Common myeloid progenitor, CD34-positive (primary cell): ENCODE measurements at regions not wholly inside any gene's neighbourhood (a gene's known extent, or its start where the extent isn't known, plus 50 kb on each side); places are given as distances from the start of the nearest gene placed in this dataset.

Experiments used
- CTCF ChIA-PET: fragments of 350-600 bp; sonication (Branson Sonifier 250); formaldehyde crosslinking; loops from one replicate; lab custom pipeline; 2021; ENCODE audit warnings: antibody characterized with exemption; lab: Charles Lee
- POLR2A ChIA-PET: fragments of 350-600 bp; sonication (Branson Sonifier 250); formaldehyde crosslinking; loops from one replicate; lab custom pipeline; 2021; ENCODE audit warnings: antibody characterized with exemption; lab: Charles Lee
- DNase-seq, 3 donors: peaks; one replicate each; pipeline versions ENCODE4 v3.0.0 to v3.0.0-alpha.2; 2013
- H3K27ac ChIP-seq, 2 experiments: 1 replicate in 1 of 2; 2 replicates in 1 of 2; pipeline ENCODE4 v1.7.0; 2013; ENCODE audit warnings: inconsistent platforms in 2 of 2, low read length in 2 of 2, mild to moderate bottlenecking in 2 of 2, low read depth in 1 of 2, moderate library complexity in 1 of 2; ENCODE audit not compliant: severe bottlenecking in 2 of 2, insufficient read depth in 1 of 2, poor library complexity in 1 of 2
- H3K27me3 ChIP-seq, 5 experiments: replicated peaks in 2 of 5; 1 replicate in 3 of 5; 2 replicates in 2 of 5; pipeline versions ENCODE4 v1.6.1 to v1.7.0; 2013; ENCODE audit warnings: low read length in 4 of 5, mild to moderate bottlenecking in 2 of 5, moderate library complexity in 2 of 5, inconsistent platforms in 1 of 5; ENCODE audit not compliant: insufficient read depth in 5 of 5, control insufficient read depth in 4 of 5
- H3K36me3 ChIP-seq, 4 experiments: 1 replicate in 2 of 4; 2 replicates in 2 of 4; pipeline versions ENCODE4 v1.6.1 to v1.7.0; 2013; ENCODE audit warnings: low read length in 3 of 4, control low read depth in 1 of 4, mild to moderate bottlenecking in 1 of 4; ENCODE audit not compliant: control insufficient read depth in 4 of 4, insufficient read depth in 4 of 4
- H3K4me1 ChIP-seq, 4 experiments: 1 replicate in 3 of 4; 2 replicates in 1 of 4; pipeline versions ENCODE4 v1.6.1 to v1.7.1; 2013; ENCODE audit warnings: low read length in 3 of 4, mild to moderate bottlenecking in 3 of 4, control low read depth in 1 of 4, inconsistent platforms in 1 of 4, moderate library complexity in 1 of 4; ENCODE audit not compliant: control insufficient read depth in 4 of 4, insufficient read depth in 4 of 4; ENCODE audit errors: control extremely low read depth in 1 of 4
- H3K4me3 ChIP-seq, 7 experiments: 1 replicate in 4 of 7; 2 replicates in 3 of 7; pipeline versions ENCODE4 v1.5.1 to v1.7.0; 2013; ENCODE audit warnings: mild to moderate bottlenecking in 7 of 7, low read length in 6 of 7, moderate library complexity in 6 of 7, inconsistent platforms in 2 of 7, low read depth in 2 of 7, control low read depth in 1 of 7; ENCODE audit not compliant: insufficient read depth in 4 of 7, control insufficient read depth in 1 of 7; ENCODE audit errors: extremely low read depth in 1 of 7
- H3K9me3 ChIP-seq, 5 experiments: 1 replicate in 4 of 5; 2 replicates in 1 of 5; pipeline versions ENCODE4 v1.6.1 to v1.7.1; 2013; ENCODE audit warnings: low read length in 4 of 5, mild to moderate bottlenecking in 2 of 5, inconsistent platforms in 1 of 5, low read depth in 1 of 5, moderate library complexity in 1 of 5; ENCODE audit not compliant: control insufficient read depth in 4 of 5, insufficient read depth in 2 of 5; ENCODE audit errors: control extremely low read depth in 1 of 5
- WGBS: methylation state at CpG from one replicate; pipeline ENCODE4 v1.1.5; 2013; ENCODE audit not compliant: insufficient coverage; 5-methylcytosine and 5-hydroxymethylcytosine counted together

GRCh38 chr4:108359130-108359985, 190.6 kb upstream of the LEF1 start:
- Histone ChIP-seq H3K9me3 (no peaks in the 10 kb centered on the region), H3K4me1 (peaks cover 6 to 43% (median 31%) of the 10 kb centered on the region in 4 experiments), H3K36me3 (no peaks in the 10 kb centered on the region), H3K4me3 (no peak overlapping the region), H3K27ac (no peak overlapping the region), H3K27me3 (no peaks in the 10 kb centered on the region)
- ChIA-PET POLR2A (no interaction called here), CTCF (interaction anchor here (0.6 kb wide), 1 partner anchor 57 kb away, joined by 3 read pairs; no protein-coding TSS in a partner anchor)
- DNase-seq = peak in 1 of 3 donors; percentile 36
- 77% methylated on average over 3 of the region's 5 CpGs for WGBS

DNA sequence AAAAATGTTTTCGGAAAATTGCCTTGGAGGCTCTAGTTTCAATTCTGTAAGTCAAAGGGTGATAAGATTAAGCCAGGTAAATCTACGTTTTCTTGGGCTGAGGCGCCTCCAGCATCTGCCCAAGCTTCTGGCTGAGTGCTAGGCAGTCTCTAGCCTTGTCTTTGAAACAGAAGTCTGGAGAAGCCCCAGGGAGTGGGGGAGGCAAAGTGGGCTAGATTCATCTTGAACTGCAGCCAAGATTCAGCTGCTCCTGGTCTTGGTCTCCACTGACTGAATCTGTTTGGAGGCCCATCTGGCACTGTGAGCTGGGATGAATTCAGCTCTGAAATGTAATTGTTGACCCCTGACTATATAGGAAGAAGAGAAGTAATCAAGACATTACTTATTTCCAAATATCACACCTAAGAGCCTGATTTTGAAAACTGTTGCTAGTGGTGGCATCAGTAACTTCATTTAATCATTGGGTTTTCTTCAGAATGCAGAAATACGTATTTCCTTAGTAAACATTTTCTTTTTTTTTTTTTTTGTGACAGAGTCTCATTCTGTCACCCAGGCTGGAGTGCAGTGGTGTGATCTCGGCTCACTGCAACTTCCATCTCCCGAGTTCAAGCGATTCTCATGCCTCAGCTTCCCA, 187.3 kb upstream of the LEF1 start:
- peak in 1 of 3 donors; percentile 27 for DNase-seq
- Histone ChIP-seq H3K4me1 (peaks cover 6 to 33% (median 29%) of the 10 kb centered on the region in 4 experiments), H3K27ac (peak overlapping the region; percentile 22 to 60), H3K27me3 (no peaks in the 10 kb centered on the region), H3K9me3 (no peaks in the 10 kb centered on the region), H3K4me3 (no peak overlapping the region), H3K36me3 (no peaks in the 10 kb centered on the region)
- WGBS = 94% methylated on average over 6 of the region's 7 CpGs
- ChIA-PET CTCF (interaction anchor here (1.0 kb wide), 1 partner anchor 93 kb away, joined by 3 read pairs; no protein-coding TSS in a partner anchor), POLR2A (no interaction called here)

DNA sequence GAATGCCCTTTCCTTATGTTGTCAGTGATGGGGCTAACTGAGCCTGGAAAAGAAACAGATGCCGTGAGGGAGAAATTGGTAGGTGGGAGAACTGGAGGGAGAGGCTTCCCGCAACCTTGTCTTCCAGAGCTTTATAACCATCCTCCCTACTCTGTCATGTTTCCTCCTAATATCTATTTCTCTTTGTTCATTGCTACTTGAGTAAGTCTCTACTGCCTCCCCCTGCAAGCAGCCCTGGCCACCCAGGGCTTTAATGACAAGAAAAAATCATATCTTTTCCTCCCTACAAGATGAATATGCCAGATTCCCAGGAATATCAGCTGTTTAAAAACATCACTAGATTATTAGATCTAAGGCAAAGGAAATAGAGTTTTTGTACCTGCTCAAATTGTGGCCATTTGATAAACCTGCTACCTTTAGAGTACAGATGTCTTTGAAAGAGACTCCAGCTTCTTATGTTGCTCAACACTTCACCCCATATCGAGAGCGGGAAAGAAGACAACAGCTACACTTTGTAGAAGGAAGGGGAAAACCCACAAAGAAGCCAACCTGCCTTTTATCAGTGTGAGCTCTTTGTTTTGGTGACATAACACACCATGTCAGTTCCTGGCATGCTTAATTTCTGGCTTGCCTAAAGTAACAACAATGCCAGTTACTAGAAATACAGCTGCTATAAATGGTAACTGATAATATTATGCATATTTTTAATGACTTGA, 186.6 kb upstream of the LEF1 start:
- Histone ChIP-seq H3K9me3 (no peaks in the 10 kb centered on the region), H3K27ac (peak overlapping the region; percentile 22 to 60), H3K36me3 (no peaks in the 10 kb centered on the region), H3K4me1 (peaks cover 6 to 26% (median 22%) of the 10 kb centered on the region in 4 experiments), H3K4me3 (peak overlapping the region in 1 of 7 experiments; percentile 24), H3K27me3 (no peaks in the 10 kb centered on the region)
- ChIA-PET POLR2A (interaction anchor here (0.6 kb wide), 1 partner anchor 69 kb away, joined by 3 read pairs; no protein-coding TSS in a partner anchor), CTCF (interaction anchor here (1.0 to 1.3 kb wide), 3 partner anchors 9 to 93 kb away, joined by 3 to 6 read pairs (median 3); no protein-coding TSS in a partner anchor)
- 0% methylated on average over 2 of the region's 4 CpGs for WGBS
- peak; percentile 32 to 89 (median 77) for DNase-seq

DNA sequence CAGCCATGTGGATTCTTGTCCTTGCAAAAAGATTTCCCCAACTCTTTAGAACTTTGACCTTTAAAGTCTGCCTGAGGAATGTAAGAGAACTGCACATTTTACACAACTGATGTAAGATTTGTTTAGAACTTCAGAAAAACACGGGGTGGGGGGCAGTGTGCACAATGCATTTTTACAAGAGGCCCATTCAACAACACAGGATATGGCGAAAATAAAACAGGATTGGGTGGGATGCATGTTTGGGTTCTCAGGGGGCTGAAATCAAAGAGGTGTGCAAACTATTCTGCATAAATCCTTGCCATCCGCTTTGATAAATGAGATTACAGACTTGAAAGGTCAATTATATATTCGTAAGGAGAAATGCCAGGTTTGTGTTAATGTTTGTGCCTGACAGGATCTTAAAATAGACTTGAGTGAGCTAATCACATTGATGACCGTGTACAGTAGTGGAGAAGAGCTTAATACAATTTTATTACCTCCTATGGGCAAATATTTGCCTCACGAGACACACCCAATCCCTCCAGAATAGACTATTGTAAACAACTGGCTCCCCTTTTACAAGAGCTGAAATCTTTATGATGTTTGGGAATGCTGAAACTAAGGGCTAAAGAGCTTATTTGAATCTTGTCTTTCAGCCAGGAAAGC, 184.1 kb upstream of the LEF1 start:
- H3K4me3 ChIP-seq = no peak overlapping the region
- no peaks in the 10 kb centered on the region for H3K27me3 ChIP-seq
- H3K36me3 ChIP-seq = no peaks in the 10 kb centered on the region
- no peaks in the 10 kb centered on the region for H3K9me3 ChIP-seq
- no peak overlapping the region for H3K27ac ChIP-seq
- WGBS = 57% methylated on average over 2 of the region's 6 CpGs
- CTCF ChIA-PET = interaction anchor here (1.6 kb wide), 1 partner anchor 9 kb away, joined by 3 read pairs; no protein-coding TSS in a partner anchor
- peaks cover 6 to 19% (median 15%) of the 10 kb centered on the region in 4 experiments for H3K4me1 ChIP-seq
- no peak for DNase-seq
- POLR2A ChIA-PET = no interaction called here

- Histone ChIP-seq H3K27me3 (no peaks in the 10 kb centered on the region), H3K36me3 (no peaks in the 10 kb centered on the region), H3K27ac (no peak overlapping the region), H3K4me3 (no peak overlapping the region), H3K9me3 (no peaks in the 10 kb centered on the region), H3K4me1 (peaks cover 6 to 19% (median 16%) of the 10 kb centered on the region in 4 experiments)
- no CpG with 5 or more reads among the region's 1 CpG for WGBS
- DNase-seq = peak in 1 of 3 donors; percentile 14
- ChIA-PET CTCF (no interaction called here), POLR2A (no interaction called here)
Observed at GRCh38 chr4:108351791-108352190, 183.1 kb upstream of the LEF1 start.

GRCh38 chr4:108350332-108350731, 181.6 kb upstream of the LEF1 start:
- CTCF ChIA-PET = interaction anchor here (0.8 to 1.2 kb wide), 2 partner anchors 12 to 223 kb away, joined by 3 read pairs; no protein-coding TSS in a partner anchor
- H3K27ac ChIP-seq = no peak overlapping the region
- H3K4me3 ChIP-seq = no peak overlapping the region
- no peak for DNase-seq
- no peaks in the 10 kb centered on the region for H3K36me3 ChIP-seq
- H3K4me1 ChIP-seq = peaks cover 6 to 15% (median 13%) of the 10 kb centered on the region in 4 experiments
- POLR2A ChIA-PET = no interaction called here
- no peaks in the 10 kb centered on the region for H3K9me3 ChIP-seq
- no peaks in the 10 kb centered on the region for H3K27me3 ChIP-seq
- WGBS = 92% methylated on average over 14 of the region's 14 CpGs
